ENCODE measurements at regions not wholly inside any gene's neighbourhood (a gene's known extent, or its start where the extent isn't known, plus 50 kb on each side); places are given as distances from the start of the nearest gene placed in this dataset.

GRCh38 chr2:105188343-105188742, 53.2 kb upstream of the GPR45 start:
- TF ChIP-seq CTCF (IDR thresholded peaks at IDR 0.05; ENCODE audit: low read depth, low read length) (no peak), POLR2A (IDR thresholded peaks at IDR 0.05; ENCODE audit: extremely low read depth, insufficient read length) (no peak), MAX (IDR thresholded peaks at IDR 0.05; ENCODE audit: low read depth, low read length) (no peak)

Data from NB4 (cell line).